Ecto neural progenitor cell (in vitro differentiated cells): ENCODE measurements at regions not wholly inside any gene's neighbourhood (a gene's known extent, or its start where the extent isn't known, plus 50 kb on each side); places are given as distances from the start of the nearest gene placed in this dataset.

Experiments
- DNase-seq: peaks from one replicate; pipeline ENCODE4 v3.0.0-alpha.2; 2018; ENCODE audit warnings: low spot score

- no peak for DNase-seq
These were observed 915.7 kb upstream of the PCDH9 start for GRCh38 chr13:68145852-68146251.

- DNase-seq, result no peak
These were observed 898.3 kb upstream of the PCDH9 start for GRCh38 chr13:68128297-68128915.

- no peak for DNase-seq
These were observed 894.9 kb upstream of the PCDH9 start for GRCh38 chr13:68125087-68125480.

- DNase-seq, result no peak
These were observed 894.4 kb upstream of the PCDH9 start for GRCh38 chr13:68124437-68125086.

GRCh38 chr13:68110178-68110768 lies 880.1 kb upstream of the PCDH9 start:
- DNase-seq, result no peak

- DNase-seq, result no peak
These were observed 877.5 kb upstream of the PCDH9 start for GRCh38 chr13:68107667-68108066.

- no peak for DNase-seq
These were observed 869.5 kb upstream of the PCDH9 start for GRCh38 chr13:68099631-68100030.

GRCh38 chr13:68081061-68081460 lies 850.9 kb upstream of the PCDH9 start:
- DNase-seq, result no peak

GRCh38 chr13:68078874-68079273 lies 848.7 kb upstream of the PCDH9 start:
- DNase-seq, result no peak

GRCh38 chr13:68078469-68078868 lies 848.3 kb upstream of the PCDH9 start:
- DNase-seq, result no peak

- DNase-seq, result no peak
These were observed 845.9 kb upstream of the PCDH9 start for GRCh38 chr13:68076046-68076445.

GRCh38 chr13:68066879-68067513 lies 836.9 kb upstream of the PCDH9 start:
- no peak for DNase-seq

GRCh38 chr13:68064001-68064770 lies 834.0 kb upstream of the PCDH9 start:
- no peak for DNase-seq

GRCh38 chr13:68063181-68063580 lies 833.0 kb upstream of the PCDH9 start:
- DNase-seq, result no peak

- no peak for DNase-seq
These were observed 827.7 kb upstream of the PCDH9 start for GRCh38 chr13:68057836-68058235.

- no peak for DNase-seq
These were observed 826.9 kb upstream of the PCDH9 start for GRCh38 chr13:68056816-68057710.

- no peak for DNase-seq
These were observed 821.8 kb upstream of the PCDH9 start for GRCh38 chr13:68051910-68052309.

- no peak for DNase-seq
These were observed 820.6 kb upstream of the PCDH9 start for GRCh38 chr13:68050761-68051160.

- no peak for DNase-seq
These were observed 818.7 kb upstream of the PCDH9 start for GRCh38 chr13:68048802-68049359.

GRCh38 chr13:68047889-68048288 lies 817.8 kb upstream of the PCDH9 start:
- DNase-seq, result no peak

- no peak for DNase-seq
These were observed 816.8 kb upstream of the PCDH9 start for GRCh38 chr13:68046903-68047302.
